ENCODE measurements at regions not wholly inside any gene's neighbourhood (a gene's known extent, or its start where the extent isn't known, plus 50 kb on each side); places are given as distances from the start of the nearest gene placed in this dataset.

GRCh38 chr5:85249204-85249603 is 864.5 kb upstream of the EDIL3 start:
- no peaks in the 10 kb centered on the region for H3K36me3 ChIP-seq (ENCODE audit: insufficient read depth, low read length, poor library complexity, severe bottlenecking)
- CTCF ChIA-PET: no interaction called here
- H3K27ac ChIP-seq (ENCODE audit: low read depth, low read length, poor library complexity, severe bottlenecking): no peak overlapping the region
- POLR2A ChIA-PET (ENCODE audit: low non-redundant PET): no interaction called here
- BruUV-seq (replicated peaks): no TSS peak
- intact Hi-C loops (cut with micrococcal nuclease; ENCODE audit: unreplicated experiment): no loop called here
- no peaks in the 10 kb centered on the region for H3K9me3 ChIP-seq (ENCODE audit: low read depth, low read length, poor library complexity, severe bottlenecking)
- H3K27me3 ChIP-seq (replicated peaks; ENCODE audit: insufficient read depth, low read depth, low read length, poor library complexity): no peaks in the 10 kb centered on the region
- H3K4me1 ChIP-seq (ENCODE audit: insufficient read depth, low read length, poor library complexity, severe bottlenecking): no peaks in the 10 kb centered on the region
- no peak for DNase-seq (ENCODE audit: low spot score)
- H3K4me3 ChIP-seq (ENCODE audit: low read depth, low read length, poor library complexity, severe bottlenecking): no peak overlapping the region
- no peak for TF ChIP-seq EZH2 (IDR thresholded peaks at IDR 0.05; ENCODE audit: borderline replicate concordance, low read depth, low read length, poor library complexity, severe bottlenecking)
- TF ChIP-seq CTCF (conservative IDR thresholded peaks at IDR 0.05; ENCODE audit: low read depth, low read length): no peak

GRCh38 chr5:85263125-85263524 is 878.4 kb upstream of the EDIL3 start:
- intact Hi-C loops (cut with micrococcal nuclease; ENCODE audit: unreplicated experiment): no loop called here
- POLR2A ChIA-PET (ENCODE audit: low non-redundant PET): no interaction called here
- Histone ChIP-seq H3K4me3 (ENCODE audit: low read depth, low read length, poor library complexity, severe bottlenecking) (no peak overlapping the region), H3K27ac (ENCODE audit: low read depth, low read length, poor library complexity, severe bottlenecking) (no peak overlapping the region), H3K4me1 (ENCODE audit: insufficient read depth, low read length, poor library complexity, severe bottlenecking) (no peaks in the 10 kb centered on the region), H3K9me3 (ENCODE audit: low read depth, low read length, poor library complexity, severe bottlenecking) (no peaks in the 10 kb centered on the region), H3K27me3 (replicated peaks; ENCODE audit: insufficient read depth, low read depth, low read length, poor library complexity) (no peaks in the 10 kb centered on the region), H3K36me3 (ENCODE audit: insufficient read depth, low read length, poor library complexity, severe bottlenecking) (no peaks in the 10 kb centered on the region)
- no peak for DNase-seq (ENCODE audit: low spot score)
- CTCF ChIA-PET: no interaction called here
- TF ChIP-seq EZH2 (IDR thresholded peaks at IDR 0.05; ENCODE audit: borderline replicate concordance, low read depth, low read length, poor library complexity, severe bottlenecking) (no peak), CTCF (conservative IDR thresholded peaks at IDR 0.05; ENCODE audit: low read depth, low read length) (no peak)
- BruUV-seq (replicated peaks): no TSS peak

GRCh38 chr5:85266692-85267091 is 882.0 kb upstream of the EDIL3 start:
- no peaks in the 10 kb centered on the region for H3K27me3 ChIP-seq (replicated peaks; ENCODE audit: insufficient read depth, low read depth, low read length, poor library complexity)
- no peaks in the 10 kb centered on the region for H3K4me1 ChIP-seq (ENCODE audit: insufficient read depth, low read length, poor library complexity, severe bottlenecking)
- no peaks in the 10 kb centered on the region for H3K36me3 ChIP-seq (ENCODE audit: insufficient read depth, low read length, poor library complexity, severe bottlenecking)
- H3K9me3 ChIP-seq (ENCODE audit: low read depth, low read length, poor library complexity, severe bottlenecking): no peaks in the 10 kb centered on the region
- no TSS peak for BruUV-seq (replicated peaks)
- no peak for TF ChIP-seq EZH2 (IDR thresholded peaks at IDR 0.05; ENCODE audit: borderline replicate concordance, low read depth, low read length, poor library complexity, severe bottlenecking)
- no peak for TF ChIP-seq CTCF (conservative IDR thresholded peaks at IDR 0.05; ENCODE audit: low read depth, low read length)
- CTCF ChIA-PET: no interaction called here
- intact Hi-C loops (cut with micrococcal nuclease; ENCODE audit: unreplicated experiment): no loop called here
- no peak overlapping the region for H3K27ac ChIP-seq (ENCODE audit: low read depth, low read length, poor library complexity, severe bottlenecking)
- no peak for DNase-seq (ENCODE audit: low spot score)
- POLR2A ChIA-PET (ENCODE audit: low non-redundant PET): no interaction called here
- H3K4me3 ChIP-seq (ENCODE audit: low read depth, low read length, poor library complexity, severe bottlenecking): no peak overlapping the region

Measured in A673 (cell line).